Activated effector memory CD4-positive, alpha-beta T cell treated with anti-CD3 and anti-CD28 coated beads, Interleukin-2, amount 50 U/mL, for 16 hours (primary cell): ENCODE measurements at regions not wholly inside any gene's neighbourhood (a gene's known extent, or its start where the extent isn't known, plus 50 kb on each side); places are given as distances from the start of the nearest gene placed in this dataset.

ENCODE experiments used
- DNase-seq: peaks from one replicate; pipeline ENCODE4 v3.0.0-alpha.2; 2020

DNA sequence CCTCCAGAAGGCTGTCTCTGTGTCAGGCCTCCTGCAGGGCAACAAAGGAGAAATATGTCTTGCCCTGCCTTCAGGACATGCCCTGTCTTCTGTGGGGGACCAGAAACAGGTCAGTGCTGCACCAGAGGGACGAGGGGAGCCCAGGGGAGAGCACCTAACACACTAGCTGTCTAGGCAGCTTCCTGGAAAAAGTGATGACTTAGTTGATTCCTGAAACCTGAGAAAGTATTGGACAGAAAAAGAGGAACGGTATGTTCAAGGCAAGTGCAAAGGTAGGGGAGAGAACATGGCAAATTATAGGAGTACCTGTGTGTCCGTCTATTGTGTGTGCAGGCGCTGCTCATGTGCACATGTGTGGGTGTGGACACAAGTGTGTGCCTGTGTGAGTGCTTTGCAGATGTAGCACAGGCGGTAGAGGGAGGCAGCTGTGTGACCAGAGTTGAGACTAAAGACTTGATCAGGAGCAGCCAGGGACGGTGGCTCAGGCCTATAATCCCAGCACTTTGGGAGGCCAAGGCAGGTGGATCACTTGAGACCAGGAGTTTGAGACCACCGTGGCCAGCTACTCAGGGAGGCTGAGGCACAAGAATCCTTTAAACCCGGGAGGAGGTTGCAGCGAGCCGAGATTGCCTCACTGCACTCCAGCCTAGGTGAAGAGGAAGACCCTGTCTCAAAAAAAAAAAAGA lies 119.5 kb downstream of the GYPC start:
- DNase-seq: peak; percentile 57

DNA sequence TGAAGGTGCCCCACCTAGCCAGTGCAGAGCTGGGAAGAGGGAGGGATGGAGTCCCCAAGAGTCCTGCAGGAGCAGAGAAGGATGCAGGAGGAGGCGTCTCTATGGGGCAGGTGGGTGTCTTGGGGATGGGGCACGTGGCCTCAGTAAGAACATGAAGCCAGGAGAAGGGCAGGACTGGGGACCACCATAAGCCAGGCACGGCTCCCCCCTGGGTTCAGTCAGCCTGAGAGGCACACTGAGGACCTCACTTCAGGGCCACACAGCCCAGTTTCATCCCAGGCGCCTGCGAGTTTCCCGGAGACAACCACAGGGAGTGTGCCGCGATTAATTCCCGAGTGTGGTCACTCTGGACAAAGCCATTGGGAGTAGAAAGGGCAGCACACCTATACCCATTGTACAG lies 120.3 kb downstream of the GYPC start:
- no peak for DNase-seq

DNA sequence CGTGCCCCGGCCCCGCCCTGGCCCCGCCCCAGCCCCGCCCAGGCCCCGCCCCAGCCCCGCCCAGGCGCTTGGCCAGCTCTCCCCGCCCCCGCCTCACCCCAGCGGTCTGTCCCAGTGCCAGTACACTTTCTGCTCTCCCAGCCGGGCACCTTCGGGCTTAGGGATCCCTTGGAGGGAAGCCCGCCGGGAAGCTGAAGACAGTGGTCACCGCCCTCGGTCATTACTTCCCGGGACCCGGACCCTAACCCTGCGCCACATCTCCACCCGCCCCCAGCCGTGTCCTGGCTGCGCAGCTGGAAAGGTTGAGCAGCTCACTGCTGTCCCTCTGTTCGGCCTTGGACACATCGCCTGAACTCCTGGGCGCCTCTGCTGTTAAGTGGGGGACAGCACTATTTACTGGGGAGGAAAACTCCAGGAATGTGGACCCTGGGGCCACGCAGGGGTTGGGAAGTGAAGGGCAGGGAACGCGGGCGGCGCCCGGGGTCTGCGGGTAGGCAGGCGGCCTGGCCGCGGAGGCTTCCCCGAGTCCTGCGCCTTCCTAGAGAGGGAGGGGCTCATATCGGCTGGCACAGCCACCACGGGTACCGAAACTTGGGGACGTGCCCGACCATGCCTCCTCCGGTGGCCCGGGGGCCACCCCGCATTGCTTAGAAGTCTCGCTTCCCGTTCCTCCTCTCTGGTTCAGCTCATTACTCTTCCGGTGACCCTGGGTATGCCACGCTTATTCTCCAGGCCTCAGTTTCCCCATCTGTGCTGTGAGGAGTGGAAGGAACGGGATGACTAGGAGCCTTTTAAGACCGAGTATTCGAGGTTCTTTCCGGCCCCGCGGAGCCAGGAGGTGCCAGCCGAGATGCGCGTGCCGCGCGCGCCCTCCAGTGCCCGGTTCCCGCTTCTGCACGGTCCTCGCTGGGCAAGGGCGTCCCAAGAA lies 121.0 kb downstream of the GYPC start:
- peak; percentile 92 for DNase-seq

DNA sequence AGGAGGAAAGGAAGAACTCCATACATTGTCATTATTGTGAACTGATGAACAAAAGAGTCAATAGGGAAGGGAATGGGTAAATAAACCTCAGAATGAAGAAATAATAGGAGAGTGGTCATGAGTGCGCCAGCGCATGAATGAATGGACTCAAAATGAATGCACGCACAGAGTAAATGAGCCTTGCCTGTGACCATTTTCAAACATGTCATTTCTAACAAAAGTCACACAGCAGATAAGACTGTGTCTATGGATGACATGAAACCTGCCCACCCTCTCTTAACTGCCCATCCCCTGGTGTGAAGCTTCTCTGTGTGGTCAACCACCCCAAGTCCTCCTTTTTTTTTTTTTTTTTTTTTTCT lies 121.1 kb upstream of the TEX51 start:
- DNase-seq: no peak

DNA sequence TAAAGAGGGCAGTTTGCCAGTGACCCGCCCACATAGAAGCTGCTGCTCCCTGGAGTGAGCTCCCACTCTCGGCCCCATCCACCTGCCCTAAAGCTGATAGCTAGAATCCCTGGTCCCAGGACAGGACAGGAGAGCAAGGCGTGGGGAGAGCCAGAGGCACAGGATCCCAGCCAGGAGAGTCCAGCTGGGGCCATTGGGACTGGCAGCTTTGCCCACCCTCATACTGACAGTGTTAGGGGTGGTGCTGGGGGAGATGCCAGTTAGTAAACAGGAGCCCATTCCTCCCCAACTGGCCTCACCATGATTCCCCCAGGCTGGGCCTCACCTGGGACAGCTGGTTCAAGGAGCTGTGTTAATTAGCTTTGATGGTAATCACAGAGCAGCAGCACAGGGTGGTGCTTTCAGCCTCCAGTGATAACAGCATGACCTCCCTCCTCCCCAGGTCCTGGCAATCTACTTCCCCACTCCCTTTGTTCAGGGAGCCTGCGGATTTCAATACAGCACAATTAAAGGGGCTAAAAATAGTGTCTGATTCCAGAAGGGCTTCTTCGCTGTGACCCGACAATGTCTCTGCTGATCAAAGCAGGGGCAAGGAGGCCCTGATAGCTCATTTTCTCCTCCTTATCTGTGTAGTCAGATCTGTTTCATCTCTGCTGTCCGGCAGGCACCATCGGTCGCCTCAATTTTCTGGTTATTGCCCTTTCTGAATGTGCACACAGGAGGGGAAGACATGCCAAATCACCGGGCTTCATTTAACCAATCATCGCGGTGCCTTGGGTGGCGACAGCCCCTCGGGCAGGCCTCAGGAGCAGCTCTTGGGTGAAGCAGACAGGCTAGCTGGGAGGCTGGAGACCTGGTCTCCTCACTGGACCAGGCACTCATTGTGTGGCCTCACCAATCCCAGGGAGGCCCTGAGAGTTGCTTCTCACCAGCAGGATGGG lies 119.9 kb upstream of the TEX51 start:
- DNase-seq: peak; percentile 55

DNA sequence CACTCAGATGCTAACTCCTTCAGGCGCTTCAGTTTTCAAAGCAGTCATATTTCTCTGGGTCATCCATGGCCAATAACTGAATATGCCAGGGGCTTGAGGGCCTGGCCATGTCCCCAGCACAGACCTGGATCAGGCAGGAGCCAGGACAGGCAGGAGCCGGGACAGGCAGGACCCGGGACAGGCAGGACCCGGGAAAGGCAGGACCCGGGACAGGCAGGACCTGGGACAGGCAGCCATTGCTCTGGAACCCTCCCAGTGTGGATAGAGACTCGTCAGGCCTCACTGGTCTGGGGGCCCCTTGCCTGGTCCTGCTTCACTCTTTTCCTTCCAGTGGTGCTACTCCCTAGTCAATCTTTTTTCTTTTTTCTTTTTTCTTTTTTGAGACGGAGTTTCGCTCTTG lies 117.5 kb upstream of the TEX51 start:
- DNase-seq: peak; percentile 25

DNA sequence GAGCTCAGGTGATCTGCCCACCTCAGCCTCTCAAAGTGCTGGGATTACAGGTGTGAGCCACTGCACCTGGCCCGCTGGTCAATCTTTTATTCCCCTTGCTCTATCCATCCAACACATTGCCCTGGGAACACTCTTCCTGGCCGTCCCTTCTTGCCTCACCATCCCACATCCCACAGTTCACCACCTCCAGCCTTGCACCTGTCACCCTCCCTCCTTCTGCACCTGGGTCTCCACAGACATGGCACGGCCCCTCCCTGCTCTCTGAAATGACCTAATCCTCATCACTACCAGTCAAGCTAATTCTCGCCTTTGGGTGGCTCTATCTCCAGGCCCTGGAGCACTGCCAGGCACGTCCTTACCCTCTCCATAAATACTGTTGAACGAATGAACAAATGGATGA lies 116.9 kb upstream of the TEX51 start:
- DNase-seq: peak; percentile 43

DNA sequence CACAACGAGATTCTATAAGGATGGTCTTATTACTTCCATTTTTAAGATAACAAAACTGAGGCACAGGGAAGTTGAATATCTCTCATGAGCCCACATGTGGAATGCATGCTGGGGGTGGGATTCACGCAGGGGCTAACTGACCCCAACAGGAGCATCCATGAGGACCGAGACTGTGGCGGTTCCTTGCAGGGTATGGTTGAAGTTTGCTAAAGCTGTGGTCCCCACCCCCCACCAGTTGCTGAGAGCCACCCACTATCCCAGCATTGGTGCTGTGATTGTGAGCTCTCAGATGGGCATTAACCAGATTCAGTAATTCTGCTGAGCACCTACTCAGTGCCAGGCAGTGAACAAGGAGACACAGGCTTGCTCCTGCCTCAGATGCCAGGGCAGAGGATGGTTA lies 116.0 kb upstream of the TEX51 start:
- DNase-seq: peak; percentile 50

DNA sequence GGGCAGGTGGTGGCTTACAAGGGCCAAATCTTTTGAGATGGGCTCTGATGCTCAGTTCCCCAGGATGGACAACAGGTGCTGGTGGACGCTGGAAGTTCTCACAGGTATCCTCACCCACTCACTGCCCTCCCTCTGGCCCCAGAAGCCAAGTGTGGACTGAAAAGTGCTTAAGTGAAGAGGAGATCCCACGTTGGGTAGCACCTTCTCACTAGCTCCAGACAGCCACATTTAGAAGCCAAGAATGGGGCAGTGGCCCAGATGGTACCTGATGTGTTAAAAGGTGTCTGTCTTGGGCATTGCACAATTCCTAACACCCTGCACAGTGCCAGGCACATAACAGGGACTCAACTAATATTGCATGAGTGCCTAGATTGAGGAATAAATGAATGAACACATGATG lies 115.3 kb upstream of the TEX51 start:
- peak; percentile 54 for DNase-seq

DNA sequence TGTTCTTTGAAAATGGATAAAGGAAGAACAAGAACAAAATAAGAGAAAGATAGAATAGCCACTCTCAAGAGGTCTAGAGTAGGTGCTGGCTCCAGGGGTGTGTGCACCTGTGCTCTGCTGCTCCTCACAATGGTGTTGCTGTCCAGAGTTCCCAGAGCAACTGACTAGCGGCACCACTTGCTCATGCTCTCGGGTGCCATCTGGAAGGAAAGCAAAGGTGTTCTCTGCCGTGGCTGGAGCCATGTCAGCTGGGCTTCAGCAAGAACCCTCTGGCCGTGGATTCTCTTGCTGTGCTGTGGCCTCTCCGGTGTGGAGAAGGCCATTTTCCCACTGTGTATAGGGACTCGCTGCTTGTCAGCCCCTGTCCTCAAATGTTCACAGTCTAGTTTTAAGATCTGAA lies 114.6 kb upstream of the TEX51 start:
- peak; percentile 25 for DNase-seq

DNA sequence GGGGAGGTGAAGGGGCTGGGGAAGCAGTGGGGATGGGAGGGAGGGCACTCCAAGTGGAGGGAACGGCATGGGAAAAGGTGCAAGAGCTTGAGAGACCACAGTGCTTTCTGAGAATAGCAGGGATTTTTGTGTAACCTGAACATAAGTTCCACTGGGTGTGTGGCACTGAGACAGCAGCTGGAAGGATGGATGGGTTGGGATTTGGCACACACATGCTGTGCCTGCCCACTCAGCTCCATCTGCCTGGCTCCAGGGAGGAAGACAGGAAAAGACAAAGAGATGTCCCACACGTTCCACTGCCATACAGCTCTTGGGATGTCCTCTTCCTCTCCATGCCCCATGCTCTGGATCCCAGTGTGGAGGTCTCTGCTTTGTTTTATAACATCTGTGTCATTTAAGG lies 114.1 kb upstream of the TEX51 start:
- DNase-seq: peak; percentile 55

DNA sequence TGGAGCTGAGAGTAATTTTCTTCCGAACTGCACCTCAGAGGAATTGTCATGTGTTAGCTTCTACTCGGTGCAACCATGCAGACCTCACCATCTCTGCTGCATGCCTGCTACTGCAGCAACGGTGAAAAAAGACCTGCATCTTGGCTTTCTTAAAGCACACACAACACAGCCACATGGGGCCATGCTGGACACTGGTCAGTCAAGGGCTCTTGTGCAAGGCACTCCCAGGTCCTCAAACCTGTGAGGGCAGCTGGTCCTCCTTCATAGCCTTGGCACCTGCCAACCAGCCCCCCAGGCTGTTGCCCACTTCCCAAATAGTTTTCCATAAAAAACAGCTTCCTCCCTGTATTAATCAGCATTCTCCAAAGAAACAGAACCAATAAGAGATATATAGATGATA lies 113.5 kb upstream of the TEX51 start:
- peak; percentile 19 for DNase-seq

DNA sequence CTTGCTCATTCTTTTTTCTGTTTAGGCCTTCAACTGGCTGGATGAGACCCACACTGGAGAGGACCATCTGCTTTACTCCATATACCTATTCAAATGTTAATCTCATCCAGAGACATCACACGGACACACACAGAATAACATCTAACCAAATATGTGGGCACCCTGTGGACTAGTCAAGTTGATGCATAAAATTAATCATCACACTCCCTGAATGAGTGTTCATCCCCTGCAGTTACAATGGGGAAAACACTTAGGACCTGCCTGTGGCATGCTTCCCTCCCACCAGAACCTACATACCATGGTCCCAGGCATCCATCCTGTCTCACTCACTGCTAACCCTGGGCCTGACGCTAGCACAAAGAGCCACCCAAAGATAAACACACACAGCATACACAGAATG lies 112.8 kb upstream of the TEX51 start:
- DNase-seq: peak; percentile 30

DNA sequence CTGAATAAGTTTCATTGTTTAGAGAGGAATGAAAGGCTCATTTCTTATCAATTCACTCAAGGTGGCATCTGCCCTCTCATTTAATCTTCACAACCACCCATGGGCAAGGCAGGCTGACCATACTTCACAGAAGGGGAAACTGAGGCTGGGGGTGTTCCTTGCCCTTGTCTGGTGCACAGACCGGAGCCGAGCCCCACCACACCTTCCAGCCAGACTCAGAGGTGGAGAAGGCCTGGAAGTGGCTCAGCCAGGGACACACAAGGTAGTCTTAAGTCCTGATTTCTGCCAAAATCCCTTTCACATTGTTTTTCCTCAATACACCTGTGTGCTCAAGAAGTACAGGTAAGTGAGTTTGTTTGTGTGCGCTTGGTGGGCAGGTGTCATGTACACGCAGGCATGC lies 111.9 kb upstream of the TEX51 start:
- peak; percentile 9 for DNase-seq

DNA sequence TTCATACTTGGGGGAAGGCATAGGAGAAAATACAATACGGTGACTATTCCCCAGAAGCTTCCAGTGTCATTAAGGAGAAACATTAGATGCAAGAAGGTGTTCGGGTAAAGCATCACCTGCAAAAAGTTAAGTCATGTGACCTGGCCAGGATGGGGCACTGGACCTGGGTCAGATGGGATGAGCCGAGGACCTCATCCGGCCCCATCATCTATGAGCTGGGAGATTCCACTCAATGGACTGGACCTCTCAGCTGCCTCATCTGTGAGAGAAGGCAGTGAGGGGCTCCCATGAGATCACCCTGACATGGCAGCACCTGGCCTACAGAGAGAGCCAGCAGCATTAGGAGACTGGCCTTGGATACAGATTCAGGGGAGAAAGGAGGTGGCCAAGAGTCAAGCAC lies 111.4 kb upstream of the TEX51 start:
- DNase-seq: no peak

DNA sequence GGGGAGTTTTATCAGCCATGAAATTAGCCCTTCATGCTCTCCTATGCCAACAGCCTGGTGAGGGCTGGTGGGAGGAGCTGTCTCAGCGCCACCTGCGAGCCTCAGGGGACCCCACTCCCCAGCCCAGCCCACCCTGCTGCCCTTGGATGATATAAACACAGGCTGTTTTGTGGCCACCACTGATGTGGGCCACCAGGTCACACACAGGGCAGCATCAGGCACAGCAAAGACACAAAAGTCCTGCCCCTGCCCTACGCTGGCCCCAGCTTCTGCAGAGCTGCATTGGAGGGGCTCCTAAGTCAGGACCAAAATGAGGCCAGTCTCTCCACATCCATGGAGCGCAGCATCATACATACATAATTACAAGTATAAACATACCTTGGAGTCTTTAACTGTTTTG lies 110.6 kb upstream of the TEX51 start:
- peak; percentile 37 for DNase-seq

DNA sequence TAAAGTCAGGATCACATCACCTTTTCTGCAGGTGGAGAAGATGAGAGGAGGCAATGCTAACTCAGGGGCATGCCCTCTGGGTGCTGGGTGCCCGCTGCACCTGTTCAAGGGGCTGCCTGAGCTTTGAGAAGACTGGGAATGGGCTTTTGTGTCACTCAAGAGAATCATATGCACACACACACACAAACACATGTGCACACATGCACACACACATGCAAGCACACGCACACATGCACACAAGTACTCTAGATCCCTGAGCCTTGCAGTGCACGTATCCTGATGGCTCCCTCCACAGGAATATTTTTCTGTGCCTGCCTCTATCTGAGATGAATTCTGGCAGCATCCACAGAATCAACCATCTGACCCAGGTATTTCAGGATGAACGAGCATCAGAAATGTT lies 110.0 kb upstream of the TEX51 start:
- peak; percentile 3 for DNase-seq

DNA sequence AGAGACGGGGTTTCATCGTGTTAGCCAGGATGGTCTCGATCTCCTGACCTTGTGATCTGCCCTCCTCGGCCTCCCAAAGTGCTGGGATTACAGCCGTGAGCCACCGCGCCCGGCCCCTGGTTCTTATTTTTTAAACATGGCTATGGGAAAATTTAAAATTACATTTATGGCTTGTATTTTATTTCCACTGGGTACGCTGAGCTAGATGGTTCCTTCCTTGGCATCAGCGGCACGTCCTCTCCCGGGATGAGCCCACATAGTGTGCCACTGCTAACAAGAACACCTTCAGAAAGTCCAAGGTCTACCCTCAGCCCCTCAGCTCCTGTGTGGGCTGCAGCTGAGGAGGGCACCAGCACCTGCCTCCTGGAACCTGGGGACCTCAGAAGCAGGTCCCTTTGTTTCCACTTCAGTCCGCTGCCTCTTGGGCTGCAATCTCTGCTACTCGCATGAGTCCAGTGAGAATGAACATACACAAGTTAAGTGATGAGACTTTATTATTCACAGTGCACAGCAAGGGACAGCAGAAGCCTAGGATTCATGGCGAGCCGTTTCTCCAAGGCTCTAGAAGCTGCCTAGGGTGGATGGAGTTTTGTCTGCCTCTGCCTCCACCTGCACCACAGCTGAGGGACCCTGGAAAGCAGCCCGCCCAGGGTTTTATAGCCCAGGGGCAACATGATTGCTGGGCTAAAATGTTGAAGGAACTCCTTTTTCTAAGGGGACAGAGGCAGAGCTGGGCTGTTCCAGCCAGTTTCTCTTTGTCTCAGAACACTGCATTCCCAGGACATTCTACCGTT lies 107.5 kb upstream of the TEX51 start:
- peak; percentile 24 for DNase-seq

DNA sequence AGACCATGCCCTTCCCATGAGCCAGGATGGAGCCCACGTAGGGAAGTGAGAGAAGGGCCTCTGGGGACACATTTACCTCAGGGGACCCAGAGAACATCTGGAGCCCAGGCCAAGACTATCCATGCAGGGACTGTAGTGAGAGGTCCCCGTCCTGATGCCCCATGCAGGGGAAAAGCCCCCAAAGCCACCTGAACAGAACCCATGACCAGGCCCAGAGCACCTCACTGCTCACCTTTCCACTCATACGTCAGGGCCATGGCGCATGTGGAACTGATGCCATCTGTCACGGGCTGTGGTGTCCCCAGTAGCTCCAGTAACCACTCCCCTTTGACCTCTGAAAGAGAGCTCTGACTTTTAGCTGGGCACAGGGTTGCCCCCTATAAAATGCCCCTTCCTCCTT lies 106.5 kb upstream of the TEX51 start:
- peak; percentile 43 for DNase-seq

DNA sequence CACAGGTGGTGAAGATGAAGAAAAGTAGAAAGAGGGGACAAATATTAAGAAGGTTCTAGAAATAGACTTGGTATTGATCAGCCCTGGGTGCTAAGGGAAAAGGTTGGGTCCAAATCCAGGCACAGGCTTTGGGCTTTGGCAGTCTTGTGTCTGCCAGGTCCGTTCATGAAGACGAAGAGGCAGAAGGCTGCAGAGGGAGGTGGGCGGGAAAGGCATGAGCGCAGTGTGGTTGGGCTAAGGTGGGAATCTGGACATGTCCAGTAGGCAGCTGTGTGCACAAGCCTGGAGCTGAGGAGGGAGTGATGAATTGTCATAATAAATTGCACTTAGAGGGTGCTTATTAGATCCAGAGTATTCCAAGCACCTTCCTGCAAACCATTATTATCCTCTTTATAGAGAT lies 105.7 kb upstream of the TEX51 start:
- DNase-seq: peak; percentile 33

DNA sequence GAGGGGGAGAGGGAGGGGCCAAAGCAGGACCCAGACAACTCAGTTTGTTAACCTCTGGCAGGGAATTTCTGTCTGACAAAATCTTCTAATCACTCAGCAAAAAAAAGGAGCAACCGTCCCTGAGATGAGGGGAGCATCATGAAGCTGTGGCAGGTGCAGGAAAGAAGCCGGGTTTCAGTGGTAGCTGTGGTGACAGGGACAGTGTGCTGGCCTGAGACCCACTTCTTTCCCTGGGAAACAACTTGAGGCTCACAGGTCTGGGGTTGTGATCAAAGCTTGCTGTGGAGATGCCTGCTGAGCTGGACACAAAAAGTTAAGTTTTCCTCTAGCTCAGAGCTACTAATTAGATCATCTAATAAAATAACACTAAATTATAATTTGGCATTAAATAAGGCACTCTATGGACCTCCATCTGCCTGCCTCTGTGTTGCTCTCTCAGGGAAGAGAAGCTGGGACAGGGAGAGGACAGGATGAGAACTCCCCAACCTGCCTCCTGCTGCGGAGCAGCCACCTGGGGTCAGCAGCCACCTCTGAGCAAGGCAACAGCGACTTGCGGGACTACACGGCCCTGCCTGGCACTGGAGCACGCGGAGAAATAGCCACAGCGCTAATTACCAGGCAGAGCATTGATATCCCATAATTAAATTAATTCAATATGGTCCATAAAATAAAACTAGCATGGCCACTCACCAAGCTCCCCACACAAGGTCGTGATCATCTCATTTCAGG lies 104.6 kb upstream of the TEX51 start:
- DNase-seq: peak; percentile 6

DNA sequence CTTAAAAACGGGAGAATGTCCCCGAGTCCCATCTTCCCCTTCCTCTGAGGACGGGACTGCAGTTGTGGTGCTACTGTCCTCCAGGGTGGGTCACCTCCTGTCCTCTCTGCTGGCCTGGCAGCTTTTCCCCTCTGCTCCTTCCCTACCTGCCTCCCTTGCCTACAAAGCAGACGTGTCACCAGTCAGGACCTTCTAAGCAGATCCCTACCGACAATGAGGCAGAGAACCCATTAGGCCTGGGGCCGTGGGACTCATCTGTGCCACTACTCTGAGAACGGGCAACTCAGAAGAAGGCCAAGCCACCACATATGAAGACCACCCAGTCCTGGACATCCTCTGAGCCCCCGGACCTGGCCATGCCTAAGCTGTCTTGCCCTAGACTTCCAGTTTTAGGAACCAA lies 103.0 kb upstream of the TEX51 start:
- peak; percentile 34 for DNase-seq
